HG03378 (cell line): ENCODE measurements at regions not wholly inside any gene's neighbourhood (a gene's known extent, or its start where the extent isn't known, plus 50 kb on each side); places are given as distances from the start of the nearest gene placed in this dataset.

Experiments
- ATAC-seq: cut with Tn5 transposase; IDR thresholded peaks from one replicate; pipeline ENCODE4 v1.9.1; 2021; ENCODE audit warnings: mild to moderate bottlenecking, moderate library complexity; ENCODE audit not compliant: unreplicated experiment

DNA sequence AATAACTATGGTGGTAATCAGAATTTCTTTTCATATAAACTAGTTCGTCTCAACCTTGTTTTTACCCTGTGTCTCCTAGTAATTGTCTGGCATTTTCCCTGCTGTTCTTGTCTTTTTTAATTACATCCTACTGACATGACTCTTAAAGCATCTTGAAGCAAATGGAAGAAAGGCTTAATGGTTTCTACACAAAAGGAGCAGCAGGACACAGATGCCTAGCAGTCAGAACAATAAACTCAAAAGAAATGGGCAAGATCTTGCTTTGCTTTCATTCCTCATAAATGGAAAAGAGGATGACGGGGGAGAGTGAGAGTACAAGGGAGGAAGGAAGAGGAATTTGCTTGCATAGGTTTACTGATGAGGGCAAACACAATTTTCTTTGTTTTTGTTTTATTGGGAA lies 293.2 kb upstream of the EMCN start:
- no peak for ATAC-seq

GRCh38 chr4:100809506-100809905 lies 291.7 kb upstream of the EMCN start:
- ATAC-seq: no peak

GRCh38 chr4:100806988-100807387 lies 289.2 kb upstream of the EMCN start:
- ATAC-seq: no peak

GRCh38 chr4:100805538-100805937 lies 287.7 kb upstream of the EMCN start:
- ATAC-seq: no peak

- ATAC-seq: no peak
Observed at GRCh38 chr4:100804576-100805360, 286.9 kb upstream of the EMCN start.

- no peak for ATAC-seq
Observed at GRCh38 chr4:100803751-100804150, 285.9 kb upstream of the EMCN start.

- ATAC-seq: no peak
Observed at GRCh38 chr4:100799761-100800539, 282.1 kb upstream of the EMCN start.

GRCh38 chr4:100797791-100798190 lies 280.0 kb upstream of the EMCN start:
- no peak for ATAC-seq

DNA sequence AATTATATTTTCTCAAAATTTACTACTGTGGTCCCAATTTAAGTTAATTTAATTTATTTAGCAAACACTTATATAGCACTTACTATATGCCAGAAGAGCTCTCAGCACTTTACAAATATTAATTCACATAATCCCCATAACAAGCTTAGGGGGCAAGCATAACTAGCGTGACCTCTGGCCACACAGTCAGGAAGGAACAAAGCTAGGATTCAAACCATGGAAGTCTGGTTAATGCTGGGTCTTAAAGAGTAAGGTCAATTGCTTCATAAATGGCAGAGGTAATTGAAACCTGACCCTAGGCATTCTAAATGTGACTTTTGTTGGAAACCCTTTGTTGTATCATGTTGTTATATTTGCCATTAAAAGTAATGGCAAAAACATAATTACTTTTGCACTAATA lies 279.5 kb upstream of the EMCN start:
- no peak for ATAC-seq

DNA sequence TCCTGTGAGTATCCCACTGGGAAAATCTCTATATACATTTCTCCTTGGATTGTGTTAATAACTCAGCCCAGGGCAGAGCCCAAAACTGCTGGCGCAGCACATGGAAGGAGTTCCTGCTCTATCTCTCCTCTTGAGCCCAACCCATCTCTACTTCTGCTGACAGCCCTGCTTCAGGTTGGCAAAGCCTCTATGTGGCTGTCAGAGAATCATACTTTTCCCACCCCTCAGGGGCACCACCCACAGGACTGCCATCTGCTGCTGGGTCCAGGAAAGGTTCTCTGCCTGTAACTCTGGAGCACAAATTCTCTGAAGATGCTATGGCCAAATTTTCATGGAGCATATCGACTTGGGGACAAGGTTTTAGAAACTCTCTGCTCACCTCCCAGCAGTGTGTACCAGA lies 278.5 kb upstream of the EMCN start:
- no peak for ATAC-seq

GRCh38 chr4:100795581-100795980 lies 277.8 kb upstream of the EMCN start:
- ATAC-seq: no peak

DNA sequence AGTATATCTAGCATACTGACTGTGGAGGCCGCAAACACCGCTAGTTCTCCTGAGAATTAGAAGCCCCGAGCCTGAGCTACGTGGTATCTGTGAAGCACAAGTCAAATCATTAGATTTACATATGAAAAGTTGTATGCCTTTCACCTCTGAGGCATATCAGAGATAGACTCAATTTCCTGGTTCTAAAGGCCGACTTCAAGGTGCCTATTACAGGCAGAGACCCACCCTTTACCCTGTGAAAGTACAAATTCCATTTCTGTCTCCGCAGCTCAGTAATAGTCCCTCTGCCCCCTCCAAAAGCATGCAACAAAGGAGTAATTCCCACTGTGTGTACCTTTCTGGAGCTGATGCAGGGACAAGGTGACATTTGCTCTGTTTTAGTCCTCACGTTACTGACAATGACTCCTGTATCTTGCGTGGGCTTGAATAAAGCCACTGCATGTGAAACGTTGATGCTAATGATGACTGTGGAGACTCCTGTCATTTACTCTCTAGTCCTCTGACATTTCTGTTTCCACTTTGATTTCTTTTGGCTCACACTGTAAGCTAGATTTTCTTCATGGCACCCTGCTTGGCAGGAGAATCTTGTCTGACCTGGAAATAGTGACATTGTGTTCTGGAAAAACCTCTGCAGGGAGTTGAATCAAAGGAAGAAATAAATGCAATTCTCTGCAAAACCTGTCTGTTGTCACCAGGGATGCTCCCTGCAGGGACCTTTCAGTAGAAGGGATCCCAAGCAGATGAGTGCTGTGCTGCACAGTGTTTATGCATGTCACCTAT lies 273.2 kb upstream of the EMCN start:
- ATAC-seq: no peak

DNA sequence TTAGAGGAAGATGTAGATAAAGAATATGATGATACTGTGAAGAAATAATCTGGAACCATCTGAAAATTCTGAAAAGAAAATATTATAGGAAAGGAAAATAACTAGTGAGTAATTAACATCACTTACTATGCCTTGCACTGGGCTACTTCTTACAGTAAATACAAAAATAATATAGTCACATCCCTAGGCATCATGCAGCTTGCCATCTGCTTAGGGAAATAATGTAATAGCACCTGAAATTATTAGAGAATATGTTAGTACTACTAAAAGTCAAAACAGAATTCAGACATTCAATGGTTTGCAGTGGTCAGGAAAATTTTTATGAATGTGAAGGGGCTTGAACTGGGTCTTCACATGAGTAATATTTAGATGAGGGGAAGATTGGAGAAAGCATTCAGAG lies 272.2 kb upstream of the EMCN start:
- no peak for ATAC-seq

- ATAC-seq: no peak
Observed at GRCh38 chr4:100786481-100786880, 268.7 kb upstream of the EMCN start.

DNA sequence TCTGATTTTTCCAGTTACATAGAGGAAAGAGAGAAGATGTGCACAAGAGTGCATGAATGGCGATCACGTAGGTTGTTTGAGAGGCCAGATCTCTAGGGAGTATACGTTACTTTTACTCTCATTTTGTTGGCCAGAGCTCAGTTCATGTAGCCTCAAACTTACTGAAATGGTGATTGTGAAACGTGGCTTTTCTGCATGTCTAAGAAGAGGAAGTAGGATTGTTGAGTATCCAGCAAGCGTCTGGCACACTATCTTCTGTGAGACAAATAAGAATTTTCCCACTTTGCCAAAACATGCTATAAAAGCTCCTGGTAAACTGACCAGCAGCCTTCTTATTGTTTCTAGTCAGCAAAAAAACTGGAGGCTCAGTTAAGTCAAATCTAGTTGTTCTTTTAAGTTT lies 264.5 kb upstream of the EMCN start:
- ATAC-seq: no peak

DNA sequence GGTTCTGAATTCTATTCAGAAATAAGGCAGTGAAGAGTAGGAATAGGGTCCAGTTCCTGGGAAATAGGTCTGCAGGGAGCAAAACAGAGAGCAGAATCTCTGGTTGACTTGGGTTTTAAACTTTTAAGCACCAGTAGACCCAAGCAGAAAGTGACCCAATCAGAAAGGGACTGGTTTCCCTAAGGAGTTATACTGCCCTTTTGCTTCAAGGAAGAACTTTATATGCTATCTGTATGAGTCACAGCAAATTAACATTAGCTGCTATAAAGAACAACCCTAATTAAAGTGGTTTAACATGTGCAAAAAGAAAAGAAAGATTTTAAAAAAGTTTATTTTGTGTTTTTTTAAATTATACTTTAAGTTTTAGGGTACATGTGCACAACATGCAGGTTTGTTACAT lies 263.6 kb upstream of the EMCN start:
- no peak for ATAC-seq

GRCh38 chr4:100780126-100780525 lies 262.3 kb upstream of the EMCN start:
- ATAC-seq: no peak

- ATAC-seq: no peak
Observed at GRCh38 chr4:100778431-100778830, 260.6 kb upstream of the EMCN start.

DNA sequence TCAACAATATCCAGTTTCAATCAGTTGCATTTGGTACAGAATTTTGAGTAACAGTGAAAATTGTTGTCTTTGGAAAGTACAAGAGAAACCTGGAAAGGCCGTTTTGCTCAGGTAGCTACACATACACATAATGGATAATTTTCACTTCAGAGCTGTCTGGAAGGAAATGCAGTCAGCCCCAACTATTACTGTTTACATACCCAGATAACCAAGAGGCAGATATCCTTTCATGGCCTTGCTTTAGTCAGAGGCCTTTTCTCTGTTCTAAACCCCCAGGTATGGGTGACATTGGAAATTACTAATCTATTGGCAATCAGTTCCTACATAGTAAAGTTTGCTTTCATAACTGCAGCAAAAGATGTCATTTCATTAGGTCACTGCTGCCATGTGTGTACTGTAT lies 244.9 kb upstream of the EMCN start:
- no peak for ATAC-seq

- no peak for ATAC-seq
Observed at GRCh38 chr4:100754751-100755150, 236.9 kb upstream of the EMCN start.

DNA sequence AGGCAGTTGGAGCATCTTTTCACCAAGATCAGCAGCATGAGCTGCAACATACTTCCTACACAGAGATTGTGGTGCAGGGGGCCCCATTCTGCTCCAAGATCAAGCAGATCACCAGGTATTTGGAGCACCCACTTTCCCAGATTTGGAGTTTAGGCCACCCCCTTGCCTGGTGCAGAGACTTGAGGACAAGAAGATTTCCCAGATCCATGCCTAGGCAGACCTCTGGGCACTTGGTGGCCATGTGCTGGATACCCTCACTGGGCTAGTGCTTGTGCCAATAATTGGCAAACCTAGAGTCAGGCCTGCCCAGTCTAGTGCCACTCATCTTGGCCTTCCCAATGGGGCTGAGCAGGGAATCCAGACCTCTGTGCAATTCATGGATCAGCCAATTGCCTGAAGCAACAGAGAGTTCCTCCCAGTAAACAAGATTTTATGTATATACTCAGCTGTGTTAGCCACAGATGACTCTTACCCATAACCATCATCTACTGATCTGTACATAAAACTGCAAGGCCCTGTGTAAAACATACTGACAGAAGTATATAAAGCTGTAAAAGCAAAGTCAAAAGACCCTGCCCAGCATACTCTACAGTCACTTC lies 228.4 kb upstream of the EMCN start:
- ATAC-seq: no peak
